ENCODE measurements at regions not wholly inside any gene's neighbourhood (a gene's known extent, or its start where the extent isn't known, plus 50 kb on each side); places are given as distances from the start of the nearest gene placed in this dataset.

DNA sequence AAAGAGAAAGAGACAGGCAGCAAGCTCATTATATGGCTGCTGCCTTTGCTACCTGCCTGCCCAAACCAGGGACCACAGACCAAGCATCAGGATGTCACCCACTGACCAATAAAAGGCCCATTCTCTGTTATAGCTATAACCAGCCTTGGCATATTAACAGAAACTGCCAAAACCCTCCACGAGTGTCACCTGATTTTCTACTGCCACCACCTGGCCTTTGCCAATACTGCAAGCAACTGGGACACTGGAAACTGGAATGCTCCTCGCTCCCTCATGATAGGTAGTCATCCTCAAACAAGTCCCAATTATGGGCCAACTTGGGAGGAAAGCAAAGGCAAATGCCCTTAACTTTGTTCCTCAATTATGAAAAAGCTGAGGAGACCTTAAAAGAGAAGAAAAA, 76.0 kb downstream of the SPIN4 start:
- Histone ChIP-seq H3K4me2 (ENCODE audit: insufficient read depth, low read length) (no peak overlapping the region), H3K27ac (ENCODE audit: extremely low read depth, low read depth, low read length) (no peak overlapping the region), H3K27me3 (ENCODE audit: control insufficient read depth in 2 of 2, insufficient read depth in 2 of 2, low read length in 2 of 2) (no peaks in the 10 kb centered on the region), H3K79me2 (ENCODE audit: control insufficient read depth, insufficient read depth, low read length) (no peaks in the 10 kb centered on the region), H3K4me3 (no peak overlapping the region), H2AFZ (ENCODE audit: low read depth, low read length) (no peak overlapping the region), H3K9me1 (ENCODE audit: control insufficient read depth, insufficient read depth, low read length) (no peaks in the 10 kb centered on the region), H3K9me3 (replicated peaks; ENCODE audit: control insufficient read depth, insufficient read depth, low read depth, low read length) (no peaks in the 10 kb centered on the region), H3K36me3 (ENCODE audit: control insufficient read depth, insufficient read depth, low read length) (no peaks in the 10 kb centered on the region), H3K9ac (ENCODE audit: insufficient read depth in 1 of 2, low read depth in 2 of 2, low read length in 2 of 2) (no peak overlapping the region), H3K4me1 (replicated peaks in 1 of 2; ENCODE audit: control insufficient read depth in 2 of 2, insufficient read depth in 2 of 2, low read length in 2 of 2) (no peaks in the 10 kb centered on the region), H4K20me1 (replicated peaks; ENCODE audit: control insufficient read depth, insufficient read depth, low read length) (no peaks in the 10 kb centered on the region)
- ChIA-PET POLR2A (no interaction called here), CTCF (ENCODE audit: low intra/inter-chr PET ratio) (no interaction called here)
- peak; percentile 18 to 38 (median 20) for DNase-seq (ENCODE audit: extremely low read depth in 1 of 4, low spot score in 3 of 4)
- peak; percentile 79 for ATAC-seq
- in situ Hi-C loops (cut with MboI) (no loop called here), intact Hi-C loops (cut with micrococcal nuclease) (no loop called here)
- WGBS (ENCODE audit: insufficient coverage, low coverage, missing lambda C conversion rate): 17% methylated on average over 2 of the region's 2 CpGs
- peak in 1 of 2 experiments; percentile 36; a peak in 1 of 4 replicates for TF ChIP-seq RAD21 (CRISPR knock-in tag; conservative IDR thresholded peaks at IDR 0.05 in 1 of 2, IDR thresholded peaks at IDR 0.05 in 1 of 2)
- TF ChIP-seq ELF1 (tag; IDR thresholded peaks at IDR 0.05): no peak
- 0 out of 2 replicates have a peak, but pooled peaks have one; percentile 8 for TF ChIP-seq SMC3 (conservative IDR thresholded peaks at IDR 0.05; ENCODE audit: insufficient read depth, low read depth, low read length)
- no peak for TF ChIP-seq HNRNPK (IDR thresholded peaks at IDR 0.05; ENCODE audit: low read depth, low read length, poor library complexity, severe bottlenecking)
- TF ChIP-seq, protein P1, sequence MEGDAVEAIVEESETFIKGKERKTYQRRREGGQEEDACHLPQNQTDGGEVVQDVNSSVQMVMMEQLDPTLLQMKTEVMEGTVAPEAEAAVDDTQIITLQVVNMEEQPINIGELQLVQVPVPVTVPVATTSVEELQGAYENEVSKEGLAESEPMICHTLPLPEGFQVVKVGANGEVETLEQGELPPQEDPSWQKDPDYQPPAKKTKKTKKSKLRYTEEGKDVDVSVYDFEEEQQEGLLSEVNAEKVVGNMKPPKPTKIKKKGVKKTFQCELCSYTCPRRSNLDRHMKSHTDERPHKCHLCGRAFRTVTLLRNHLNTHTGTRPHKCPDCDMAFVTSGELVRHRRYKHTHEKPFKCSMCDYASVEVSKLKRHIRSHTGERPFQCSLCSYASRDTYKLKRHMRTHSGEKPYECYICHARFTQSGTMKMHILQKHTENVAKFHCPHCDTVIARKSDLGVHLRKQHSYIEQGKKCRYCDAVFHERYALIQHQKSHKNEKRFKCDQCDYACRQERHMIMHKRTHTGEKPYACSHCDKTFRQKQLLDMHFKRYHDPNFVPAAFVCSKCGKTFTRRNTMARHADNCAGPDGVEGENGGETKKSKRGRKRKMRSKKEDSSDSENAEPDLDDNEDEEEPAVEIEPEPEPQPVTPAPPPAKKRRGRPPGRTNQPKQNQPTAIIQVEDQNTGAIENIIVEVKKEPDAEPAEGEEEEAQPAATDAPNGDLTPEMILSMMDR (IDR thresholded peaks at IDR 0.05 in 2 of 3, conservative IDR thresholded peaks at IDR 0.05 in 1 of 3; ENCODE audit: insufficient read depth in 2 of 3, low read depth in 1 of 3, low read length in 3 of 3): peak; percentile 47 to 58 (median 55)
- peak; percentile 55 for FAIRE-seq
- BruUV-seq (replicated peaks): no TSS peak

All from K562 (cell line).